SK-N-SH treated with all-trans-retinoic acid at 6 μM for 48 hours (cell line): ENCODE measurements at regions not wholly inside any gene's neighbourhood (a gene's known extent, or its start where the extent isn't known, plus 50 kb on each side); places are given as distances from the start of the nearest gene placed in this dataset.

Source experiments
- ATAC-seq: fragments of 200-7000 bp; cut with Tn5 transposase; 3 replicates; pipeline ENCODE4 v1.9.1; 2020; ENCODE audit warnings: mild to moderate bottlenecking, moderate library complexity
- ARNTL ChIP-seq: fragments of 450-650 bp; formaldehyde crosslinking; IDR thresholded peaks from 2 replicates; pipeline ENCODE4 v1.5.0; 2020; ENCODE audit warnings: low read depth, mild to moderate bottlenecking, moderate library complexity, borderline replicate concordance
- BACH2 ChIP-seq: fragments of 250-450 bp; sonication (Bioruptor Pico); IDR thresholded peaks from 2 replicates; pipeline ENCODE4 v1.9.0; 2021; ENCODE audit warnings: mild to moderate bottlenecking, borderline replicate concordance
- CREB5 ChIP-seq: fragments of 250-450 bp; sonication (Bioruptor Pico); IDR thresholded peaks from 2 replicates; pipeline ENCODE4 v1.5.1; 2020; ENCODE audit warnings: low read depth, mild to moderate bottlenecking, moderate library complexity
- CSDC2 ChIP-seq: fragments of 250-450 bp; sonication (Bioruptor Pico); IDR thresholded peaks from 2 replicates; pipeline ENCODE4 v1.5.0; 2020; ENCODE audit warnings: mild to moderate bottlenecking, moderate library complexity
- CSRNP3 ChIP-seq: fragments of 250-450 bp; sonication (Bioruptor Pico); IDR thresholded peaks from 2 replicates; pipeline ENCODE4 v1.5.1; 2021; ENCODE audit warnings: mild to moderate bottlenecking, moderate library complexity
- ESRRG ChIP-seq: fragments of 250-450 bp; sonication (Bioruptor Pico); IDR thresholded peaks from 2 replicates; pipeline ENCODE4 v1.6.1; 2021; ENCODE audit warnings: mild to moderate bottlenecking
- GLIS3 ChIP-seq: fragments of 250-450 bp; sonication (Bioruptor Pico); IDR thresholded peaks from 2 replicates; pipeline ENCODE4 v1.5.0; 2020; ENCODE audit warnings: mild to moderate bottlenecking, moderate library complexity
- ISL1 ChIP-seq: fragments of 250-450 bp; sonication (Bioruptor Pico); IDR thresholded peaks from 2 replicates; pipeline ENCODE4 v2.1.2; 2022; ENCODE audit warnings: mild to moderate bottlenecking, moderate library complexity
- OSR1 ChIP-seq: fragments of 250-450 bp; sonication (Bioruptor Pico); IDR thresholded peaks from 2 replicates; pipeline ENCODE4 v1.8.0; 2022; ENCODE audit warnings: moderate library complexity, mild to moderate bottlenecking, inconsistent platforms
- PATZ1 ChIP-seq: fragments of 250-450 bp; sonication (Bioruptor Pico); IDR thresholded peaks from 2 replicates; pipeline ENCODE4 v1.8.0; 2020; ENCODE audit warnings: mild to moderate bottlenecking, moderate library complexity, borderline replicate concordance
- POU6F1 ChIP-seq: fragments of 250-450 bp; sonication (Bioruptor Pico); IDR thresholded peaks from 2 replicates; pipeline ENCODE4 v1.8.0; 2021; ENCODE audit warnings: low read depth, mild to moderate bottlenecking, moderate library complexity, borderline replicate concordance
- PPARA ChIP-seq: fragments of 250-450 bp; sonication (Bioruptor Pico); IDR thresholded peaks from 2 replicates; pipeline ENCODE4 v1.5.0; 2020; ENCODE audit warnings: mild to moderate bottlenecking, borderline replicate concordance
- RARB ChIP-seq: fragments of 250-450 bp; sonication (Bioruptor Pico); IDR thresholded peaks from 2 replicates; pipeline ENCODE4 v1.8.0; 2021; ENCODE audit warnings: mild to moderate bottlenecking, moderate library complexity
- TCF4 ChIP-seq: fragments of 250-450 bp; sonication (Bioruptor Pico); IDR thresholded peaks from 2 replicates; pipeline ENCODE4 v1.8.0; 2021; ENCODE audit warnings: mild to moderate bottlenecking, moderate library complexity, borderline replicate concordance
- TOX ChIP-seq: fragments of 250-450 bp; sonication (Bioruptor Pico); IDR thresholded peaks from 2 replicates; pipeline ENCODE4 v1.8.0; 2021; ENCODE audit warnings: mild to moderate bottlenecking, moderate library complexity, borderline replicate concordance
- TSHZ2 ChIP-seq: fragments of 250-450 bp; sonication (Bioruptor Pico); IDR thresholded peaks from 2 replicates; pipeline ENCODE4 v1.5.0; 2020; ENCODE audit warnings: mild to moderate bottlenecking, moderate library complexity
- ZC3H10 ChIP-seq: fragments of 250-450 bp; sonication (Bioruptor Pico); IDR thresholded peaks from 2 replicates; pipeline ENCODE4 v1.5.1; 2021; ENCODE audit warnings: mild to moderate bottlenecking, moderate library complexity
- ZFP3 ChIP-seq: fragments of 250-450 bp; sonication (Bioruptor Pico); IDR thresholded peaks from 2 replicates; pipeline ENCODE4 v1.5.0; 2020; ENCODE audit warnings: mild to moderate bottlenecking, moderate library complexity
- ZFP30 ChIP-seq: fragments of 450-650 bp; formaldehyde crosslinking; IDR thresholded peaks from 2 replicates; pipeline ENCODE4 v1.5.0; 2022; ENCODE audit warnings: mild to moderate bottlenecking, moderate library complexity
- ZNF565 ChIP-seq: fragments of 450-650 bp; formaldehyde crosslinking; conservative IDR thresholded peaks from 2 replicates; pipeline ENCODE4 v1.5.0; 2020; ENCODE audit warnings: low read depth, mild to moderate bottlenecking, moderate library complexity
- ZNF70 ChIP-seq: fragments of 450-650 bp; formaldehyde crosslinking; IDR thresholded peaks from 2 replicates; pipeline ENCODE4 v1.5.0; 2020; ENCODE audit warnings: mild to moderate bottlenecking, moderate library complexity
- ZNF8 ChIP-seq: fragments of 450-650 bp; formaldehyde crosslinking; IDR thresholded peaks from 2 replicates; pipeline ENCODE4 v1.5.0; 2020; ENCODE audit warnings: mild to moderate bottlenecking, moderate library complexity

- ATAC-seq = no peak
- no peak for TF ChIP-seq ARNTL
- no peak for TF ChIP-seq ISL1 (CRISPR knock-in tag)
- no peak for TF ChIP-seq ZFP30 (CRISPR knock-in tag)
- TF ChIP-seq TCF4 (CRISPR knock-in tag) = no peak
- no peak for TF ChIP-seq BACH2 (CRISPR knock-in tag)
- no peak for TF ChIP-seq ZFP3 (CRISPR knock-in tag)
- no peak for TF ChIP-seq TOX
- TF ChIP-seq CSRNP3 (CRISPR knock-in tag) = no peak
- no peak for TF ChIP-seq OSR1
- no peak for TF ChIP-seq ZNF70 (CRISPR knock-in tag)
- no peak for TF ChIP-seq ZNF565 (CRISPR knock-in tag)
- no peak for TF ChIP-seq CREB5 (CRISPR knock-in tag)
- TF ChIP-seq PATZ1 (CRISPR knock-in tag) = no peak
- TF ChIP-seq RARB = no peak
- TF ChIP-seq CSDC2 = no peak
- TF ChIP-seq POU6F1 (CRISPR knock-in tag) = no peak
- no peak for TF ChIP-seq ZNF8 (CRISPR knock-in tag)
- no peak for TF ChIP-seq ESRRG (CRISPR knock-in tag)
- TF ChIP-seq GLIS3 (CRISPR knock-in tag) = no peak
- TF ChIP-seq, all 23 proteins: peak for 0
Measured at GRCh38 chr4:155559915-155560314, 106.7 kb upstream of the GUCY1A1 start.

GRCh38 chr4:155552180-155552579 lies 114.5 kb upstream of the GUCY1A1 start:
- TF ChIP-seq POU6F1 (CRISPR knock-in tag) = no peak
- TF ChIP-seq PPARA (CRISPR knock-in tag) = no peak
- TF ChIP-seq ZFP3 (CRISPR knock-in tag) = no peak
- no peak for TF ChIP-seq ESRRG (CRISPR knock-in tag)
- TF ChIP-seq BACH2 (CRISPR knock-in tag) = no peak
- TF ChIP-seq ISL1 (CRISPR knock-in tag) = no peak
- TF ChIP-seq ZNF8 (CRISPR knock-in tag) = no peak
- TF ChIP-seq CSDC2 = no peak
- TF ChIP-seq CSRNP3 (CRISPR knock-in tag) = no peak
- no peak for TF ChIP-seq ARNTL
- TF ChIP-seq ZC3H10 (CRISPR knock-in tag) = no peak
- no peak for TF ChIP-seq TSHZ2 (CRISPR knock-in tag)
- no peak for TF ChIP-seq ZFP30 (CRISPR knock-in tag)
- TF ChIP-seq PATZ1 (CRISPR knock-in tag) = no peak
- TF ChIP-seq CREB5 (CRISPR knock-in tag) = no peak
- TF ChIP-seq, all 23 proteins: peak for 0
- ATAC-seq = no peak
